Activated T-cell treated with anti-CD3 and anti-CD28 coated beads, Interleukin-2, amount 50 U/mL, for 72 hours (primary cell): ENCODE measurements at regions not wholly inside any gene's neighbourhood (a gene's known extent, or its start where the extent isn't known, plus 50 kb on each side); places are given as distances from the start of the nearest gene placed in this dataset.

Experiments
- ATAC-seq, 2 donors: fragments of 150-1000 bp; cut with Tn5 transposase; replicated peaks in 1 of 2; 2 replicates each; pipeline ENCODE4 v1.10.0; 2021; ENCODE audit warnings: moderate library complexity in 2 of 2, mild to moderate bottlenecking in 1 of 2
- DNase-seq, 2 donors: peaks; one replicate each; pipeline ENCODE4 v3.0.0; 2021 to 2022; ENCODE audit warnings: mixed read lengths in 1 of 2
- H3K27ac Mint-ChIP-seq: one replicate; pipeline ENCODE4 v1.8.0; 2022; ENCODE audit warnings: mild to moderate bottlenecking, moderate library complexity, mixed read lengths
- H3K27me3 Mint-ChIP-seq: one replicate; pipeline ENCODE4 v1.8.0; 2022; ENCODE audit warnings: low read depth, mixed read lengths
- H3K36me3 Mint-ChIP-seq, 2 donors: one replicate each; pipeline ENCODE4 v1.8.0; 2022; ENCODE audit warnings: mixed read lengths in 2 of 2, mild to moderate bottlenecking in 1 of 2; ENCODE audit not compliant: insufficient read depth in 2 of 2
- H3K4me1 Mint-ChIP-seq: one replicate; pipeline ENCODE4 v1.8.0; 2022; ENCODE audit warnings: low read depth, mixed read lengths
- H3K4me3 Mint-ChIP-seq, 2 donors: one replicate each; pipeline ENCODE4 v1.8.0; 2022; ENCODE audit warnings: mild to moderate bottlenecking in 2 of 2, mixed read lengths in 2 of 2, moderate library complexity in 2 of 2
- H3K9me3 Mint-ChIP-seq, 2 donors: one replicate each; pipeline ENCODE4 v1.8.0; 2022; ENCODE audit warnings: mixed read lengths in 2 of 2

GRCh38 chr6:84434550-84434949, 207.1 kb upstream of the CEP162 start:
- no peaks in the 10 kb centered on the region for H3K36me3 Mint-ChIP-seq
- ATAC-seq, result no peak

DNA sequence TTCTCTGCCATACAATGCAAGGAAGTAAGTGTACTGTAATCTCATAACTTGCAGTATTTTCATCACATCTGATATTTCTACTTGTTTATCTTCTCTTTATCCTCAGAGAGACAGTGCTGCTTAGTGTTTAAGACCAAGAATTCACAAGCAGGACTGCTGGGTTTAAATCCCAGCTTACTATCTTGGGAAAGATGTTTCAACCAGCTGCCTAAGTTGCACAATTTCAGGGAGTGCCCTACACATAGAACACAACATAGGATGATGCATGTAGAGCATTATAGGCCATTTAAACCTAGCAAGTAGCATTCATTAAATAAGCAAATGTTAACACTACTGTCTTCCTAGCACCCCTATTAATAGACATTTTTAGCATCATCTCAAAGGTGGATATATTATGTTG, 205.2 kb upstream of the CEP162 start:
- Mint-ChIP-seq H3K27me3 (no peaks in the 10 kb centered on the region), H3K36me3 (no peaks in the 10 kb centered on the region), H3K4me1 (no peaks in the 10 kb centered on the region), H3K9me3 (peaks cover 0 to 6% of the 10 kb centered on the region in 2 donors), H3K27ac (no peak overlapping the region), H3K4me3 (no peak overlapping the region)
- no peak for DNase-seq
- no peak for ATAC-seq

More at GRCh38 chr6:84434550-84434949, 207.1 kb upstream of the CEP162 start:
- DNase-seq, result no peak
- H3K27ac Mint-ChIP-seq, result no peak overlapping the region
- H3K4me1 Mint-ChIP-seq, result no peaks in the 10 kb centered on the region
- H3K27me3 Mint-ChIP-seq, result no peaks in the 10 kb centered on the region
- no peak overlapping the region for H3K4me3 Mint-ChIP-seq
- peaks cover 0 to 6% of the 10 kb centered on the region in 2 donors for H3K9me3 Mint-ChIP-seq

DNA sequence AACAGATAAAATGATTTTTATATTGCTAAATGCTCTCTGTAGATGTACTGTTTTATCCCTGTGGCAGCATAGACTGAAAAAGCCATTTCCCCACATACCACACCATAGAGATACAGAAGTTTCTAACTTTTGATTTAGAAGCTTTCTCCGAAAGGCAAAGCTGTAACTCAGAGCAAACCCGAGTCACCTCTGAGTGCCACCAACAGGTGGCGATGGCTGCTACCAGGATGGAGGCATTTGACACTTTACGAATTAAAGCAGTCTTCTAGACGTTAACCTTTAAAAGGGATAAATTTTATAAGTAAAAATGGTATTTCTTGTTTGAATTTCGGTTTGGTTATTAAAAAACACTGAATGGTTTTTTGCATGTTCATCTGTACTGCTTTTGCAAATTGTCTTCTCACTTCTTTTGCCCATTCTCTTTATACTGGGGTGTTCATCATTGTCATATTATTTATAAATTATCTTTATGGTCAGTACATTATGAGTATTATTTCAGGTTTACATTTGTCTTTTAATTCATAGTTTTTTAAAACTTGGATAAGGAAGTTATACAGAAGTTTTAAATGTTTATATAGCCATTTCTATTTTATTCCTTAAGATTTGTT, 201.0 kb upstream of the CEP162 start:
- no peak overlapping the region for H3K27ac Mint-ChIP-seq
- ATAC-seq, result no peak

GRCh38 chr6:84425971-84426705, 198.7 kb upstream of the CEP162 start:
- ATAC-seq, result no peak
- no peak for DNase-seq
- Mint-ChIP-seq H3K27me3 (no peaks in the 10 kb centered on the region), H3K27ac (no peak overlapping the region), H3K36me3 (no peaks in the 10 kb centered on the region), H3K9me3 (no peaks in the 10 kb centered on the region), H3K4me3 (no peak overlapping the region), H3K4me1 (no peaks in the 10 kb centered on the region)

More for the DNA sequence above, 201.0 kb upstream of the CEP162 start:
- peak; percentile 9 to 24 for DNase-seq
- Mint-ChIP-seq H3K4me1 (no peaks in the 10 kb centered on the region), H3K4me3 (no peak overlapping the region), H3K27me3 (no peaks in the 10 kb centered on the region), H3K36me3 (no peaks in the 10 kb centered on the region), H3K9me3 (peaks cover 0 to 2% of the 10 kb centered on the region in 2 donors)

DNA sequence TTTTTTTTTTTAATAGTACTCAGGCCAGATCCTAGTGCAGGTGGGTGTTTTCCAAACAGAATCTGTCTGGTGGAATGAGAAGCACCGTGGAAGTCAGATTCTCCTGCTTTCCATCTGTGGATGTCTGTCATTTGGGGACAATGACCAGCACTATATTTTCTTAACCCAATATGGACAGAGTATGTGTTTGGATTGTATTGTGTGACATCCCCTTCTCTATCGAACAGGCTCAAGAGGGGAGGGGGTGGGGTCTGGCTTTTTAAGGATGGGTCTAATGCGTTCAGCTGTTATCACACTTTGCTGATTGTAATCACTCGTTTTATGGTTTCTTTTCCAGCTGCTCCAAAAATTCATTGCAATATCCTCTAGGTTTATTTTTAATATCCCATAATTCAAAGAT, 197.5 kb upstream of the CEP162 start:
- ATAC-seq, result no peak
- H3K9me3 Mint-ChIP-seq, result no peaks in the 10 kb centered on the region

DNA sequence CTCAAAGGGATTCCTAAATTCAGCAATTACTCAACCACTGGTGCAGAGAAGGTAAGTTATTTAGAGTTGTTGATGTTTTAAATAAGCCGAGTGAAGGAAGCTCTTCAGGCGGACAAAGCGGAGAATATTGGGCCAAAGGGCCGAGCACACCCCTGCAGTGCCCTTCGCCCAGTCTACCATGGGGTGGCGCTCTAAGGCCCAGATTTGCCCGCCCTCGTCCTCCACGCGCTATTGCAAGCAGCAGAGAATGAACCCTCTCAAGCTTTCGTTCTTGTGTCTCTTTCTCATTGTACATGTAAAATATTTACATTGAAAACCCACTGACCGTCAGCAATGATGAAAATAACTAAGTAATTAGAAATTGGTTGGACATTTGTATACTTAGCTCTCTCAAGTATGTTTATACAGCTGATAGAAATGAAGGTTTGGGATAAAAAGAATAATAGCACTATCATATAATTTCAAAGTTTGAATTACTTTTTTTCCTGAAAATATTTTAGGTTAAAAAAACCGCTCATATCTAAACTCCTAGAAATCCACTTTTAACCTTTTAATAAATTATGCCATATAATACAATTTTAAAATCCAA, 195.0 kb upstream of the CEP162 start:
- DNase-seq (peak; percentile 15 to 29), ATAC-seq (peak; percentile 33 to 40)
- Mint-ChIP-seq H3K4me3 (no peak overlapping the region), H3K27me3 (no peaks in the 10 kb centered on the region), H3K36me3 (no peaks in the 10 kb centered on the region), H3K9me3 (no peaks in the 10 kb centered on the region), H3K4me1 (no peaks in the 10 kb centered on the region), H3K27ac (no peak overlapping the region)

More for the DNA sequence above, 197.5 kb upstream of the CEP162 start:
- Mint-ChIP-seq H3K4me1 (no peaks in the 10 kb centered on the region), H3K36me3 (no peaks in the 10 kb centered on the region), H3K27me3 (no peaks in the 10 kb centered on the region), H3K27ac (no peak overlapping the region), H3K4me3 (no peak overlapping the region)
- DNase-seq, result no peak

DNA sequence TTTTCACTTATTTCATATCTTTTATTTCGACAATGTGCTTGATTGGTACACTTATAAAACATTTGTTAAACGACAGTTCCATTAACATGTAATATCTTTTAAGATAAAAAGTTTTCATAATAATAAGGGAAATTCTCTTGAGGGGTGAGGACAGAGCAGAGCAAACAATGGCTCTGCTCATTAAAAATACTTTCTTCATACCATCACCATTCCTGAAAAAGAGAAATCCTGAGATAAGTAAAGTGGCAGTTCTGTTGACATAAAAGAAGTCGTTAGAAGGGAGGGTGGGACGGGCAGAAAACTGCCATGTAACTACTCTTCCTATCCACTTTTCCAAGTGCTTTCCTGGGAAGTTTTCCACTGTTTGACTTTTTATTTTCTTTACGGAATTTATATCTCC, 193.6 kb upstream of the CEP162 start:
- DNase-seq, result no peak
- Mint-ChIP-seq H3K9me3 (no peaks in the 10 kb centered on the region), H3K4me1 (no peaks in the 10 kb centered on the region), H3K36me3 (no peaks in the 10 kb centered on the region), H3K4me3 (no peak overlapping the region), H3K27me3 (no peaks in the 10 kb centered on the region), H3K27ac (no peak overlapping the region)
- no peak for ATAC-seq

- Mint-ChIP-seq H3K4me3 (no peak overlapping the region), H3K36me3 (no peaks in the 10 kb centered on the region), H3K27me3 (no peaks in the 10 kb centered on the region), H3K27ac (no peak overlapping the region), H3K4me1 (no peaks in the 10 kb centered on the region), H3K9me3 (no peaks in the 10 kb centered on the region)
- ATAC-seq (no peak), DNase-seq (no peak)
These were observed 189.8 kb upstream of the CEP162 start for GRCh38 chr6:84417260-84417659.

DNA sequence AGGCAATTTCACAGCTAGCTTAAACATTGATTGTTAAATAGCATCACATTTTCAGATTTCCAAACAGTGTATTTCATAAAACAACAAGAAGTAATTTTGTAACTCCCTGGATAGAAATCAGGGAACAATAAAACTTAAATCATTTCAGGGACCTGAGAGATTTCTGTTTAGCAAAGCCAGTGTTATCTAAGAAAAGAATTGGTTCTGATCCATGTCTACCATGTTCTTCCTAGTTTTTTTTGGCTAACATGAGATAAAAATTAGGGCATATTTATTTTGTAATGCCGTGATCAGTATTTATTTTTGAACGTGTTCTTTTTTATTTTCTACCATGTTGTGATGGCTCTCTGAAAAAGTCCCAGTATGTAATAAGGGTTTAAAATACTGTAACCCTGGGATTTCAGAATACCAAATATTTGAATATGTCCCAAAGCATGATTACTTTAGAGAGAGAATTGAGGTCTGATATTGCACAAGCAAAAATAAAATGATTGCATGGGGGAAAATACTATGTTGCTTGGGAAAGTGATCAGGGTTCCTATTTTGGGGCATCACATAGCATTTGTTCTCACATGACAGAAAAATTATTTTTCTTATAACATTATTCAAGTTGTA, 188.7 kb upstream of the CEP162 start:
- Mint-ChIP-seq H3K36me3 (no peaks in the 10 kb centered on the region), H3K9me3 (peaks cover 0 to 3% of the 10 kb centered on the region in 2 donors), H3K27me3 (no peaks in the 10 kb centered on the region), H3K27ac (no peak overlapping the region), H3K4me3 (no peak overlapping the region), H3K4me1 (no peaks in the 10 kb centered on the region)
- ATAC-seq (no peak), DNase-seq (no peak)

DNA sequence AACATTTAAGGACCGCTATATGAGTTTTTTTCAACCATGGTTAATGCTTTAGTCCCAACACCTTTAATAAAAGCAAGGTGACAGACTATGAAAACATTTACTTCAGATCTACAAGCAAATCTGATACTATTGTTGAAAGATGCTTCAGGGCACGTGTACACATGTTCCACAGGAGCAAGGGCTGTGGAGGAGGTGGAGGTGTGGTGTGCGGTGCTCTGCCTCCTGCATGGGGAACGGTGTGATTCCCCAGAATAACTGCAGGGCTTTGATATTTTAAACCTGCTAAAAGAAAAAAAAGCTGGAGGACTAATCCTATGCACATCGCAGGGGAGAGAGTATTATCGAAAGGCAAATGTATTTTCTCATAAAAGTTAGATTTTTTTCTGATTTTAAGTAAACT, 188.1 kb upstream of the CEP162 start:
- ATAC-seq (no peak), DNase-seq (no peak)
- Mint-ChIP-seq H3K4me3 (no peak overlapping the region), H3K36me3 (no peaks in the 10 kb centered on the region), H3K27ac (no peak overlapping the region), H3K27me3 (no peaks in the 10 kb centered on the region), H3K4me1 (no peaks in the 10 kb centered on the region), H3K9me3 (peaks cover 0 to 3% of the 10 kb centered on the region in 2 donors)

DNA sequence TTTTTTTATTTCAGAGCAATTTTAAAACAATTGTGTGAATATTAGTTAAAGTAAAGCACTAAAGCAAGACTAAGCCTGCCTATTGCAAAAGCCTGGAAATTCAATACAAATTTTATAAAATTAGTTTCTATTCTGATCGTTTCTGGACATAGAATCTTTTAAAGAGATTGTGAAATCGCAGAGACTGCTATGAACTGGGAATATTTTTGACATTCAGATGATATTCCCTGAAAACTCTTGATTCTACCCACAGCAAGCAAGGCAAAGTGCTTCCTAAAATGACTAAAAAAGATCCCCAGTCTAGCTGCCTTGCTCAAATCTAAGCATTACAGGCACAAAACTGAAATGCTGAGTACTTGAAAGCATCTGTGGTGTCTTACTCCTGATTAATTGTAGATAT, 187.6 kb upstream of the CEP162 start:
- Mint-ChIP-seq H3K4me1 (no peaks in the 10 kb centered on the region), H3K36me3 (no peaks in the 10 kb centered on the region), H3K27me3 (no peaks in the 10 kb centered on the region), H3K4me3 (no peak overlapping the region), H3K27ac (no peak overlapping the region), H3K9me3 (peaks cover 0 to 3% of the 10 kb centered on the region in 2 donors)
- DNase-seq (no peak), ATAC-seq (no peak)

DNA sequence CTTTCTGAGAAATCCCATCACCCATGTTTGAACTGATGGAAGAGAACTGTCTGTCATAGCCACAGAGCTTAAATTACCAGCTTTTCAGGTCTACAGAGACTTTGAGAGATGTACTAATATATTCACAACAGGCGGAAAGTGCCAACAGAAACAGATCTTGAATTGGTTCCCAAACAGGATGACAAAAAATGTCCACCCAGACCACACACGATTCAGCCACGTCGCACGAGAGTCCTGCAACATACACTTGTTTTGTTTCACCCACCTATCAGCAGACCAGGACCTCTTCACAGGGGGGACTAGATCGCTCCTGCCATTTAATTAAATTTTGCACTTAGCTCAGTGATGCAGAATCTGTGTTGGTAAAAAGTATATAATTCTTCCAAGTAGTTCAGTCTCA, 187.1 kb upstream of the CEP162 start:
- Mint-ChIP-seq H3K9me3 (peaks cover 0 to 3% of the 10 kb centered on the region in 2 donors), H3K27ac (no peak overlapping the region), H3K36me3 (no peaks in the 10 kb centered on the region), H3K4me1 (no peaks in the 10 kb centered on the region), H3K4me3 (no peak overlapping the region), H3K27me3 (no peaks in the 10 kb centered on the region)
- ATAC-seq (no peak), DNase-seq (no peak)

DNA sequence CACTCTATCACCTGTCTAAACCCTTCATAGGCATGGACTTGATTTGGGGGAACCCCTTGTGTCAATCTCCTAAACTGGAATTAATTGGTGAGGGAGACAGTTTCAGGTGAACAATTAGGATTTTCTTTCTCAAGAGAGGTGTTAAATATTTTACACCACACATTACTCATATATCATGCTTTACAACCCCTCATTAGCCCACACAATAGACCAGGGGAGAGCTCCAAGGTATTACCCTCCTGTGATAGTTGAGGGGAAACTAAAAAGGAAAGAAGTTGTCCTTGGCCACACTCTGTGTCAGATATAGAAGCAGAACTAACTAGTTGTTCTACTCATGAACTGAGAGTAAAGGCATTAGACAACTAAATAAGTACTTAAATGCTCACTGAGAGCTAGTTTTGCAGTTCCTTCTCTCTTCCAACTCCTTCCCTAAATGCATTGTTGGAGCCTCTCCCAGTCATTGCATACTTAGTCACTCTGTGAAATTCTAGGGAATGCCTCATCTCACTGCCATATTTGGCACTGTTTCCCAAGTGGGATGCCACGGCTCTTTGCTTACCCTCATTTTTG, 183.7 kb upstream of the CEP162 start:
- Mint-ChIP-seq H3K9me3 (peaks cover 0 to 3% of the 10 kb centered on the region in 2 donors), H3K4me3 (no peak overlapping the region), H3K27me3 (no peaks in the 10 kb centered on the region), H3K27ac (no peak overlapping the region), H3K4me1 (no peaks in the 10 kb centered on the region), H3K36me3 (no peaks in the 10 kb centered on the region)
- DNase-seq, result no peak
- no peak for ATAC-seq
